GM12864 (cell line): ENCODE measurements at regions not wholly inside any gene's neighbourhood (a gene's known extent, or its start where the extent isn't known, plus 50 kb on each side); places are given as distances from the start of the nearest gene placed in this dataset.

Source experiments
- DNase-seq: peaks from one replicate; pipeline ENCODE4 v3.0.0-alpha.2; 2011; ENCODE audit warnings: low read depth
- H3K4me3 ChIP-seq: 2 replicates; pipeline ENCODE4 v1.5.1; 2011; ENCODE audit warnings: mild to moderate bottlenecking, low read depth, low read length, control low read depth
- TF ChIP-seq, protein P1 (sequence below): IDR thresholded peaks from 2 replicates; pipeline ENCODE4 v1.5.1; 2011; ENCODE audit warnings: low read depth, mild to moderate bottlenecking, moderate library complexity, low read length, control low read depth, inconsistent platforms; ENCODE audit errors: missing control alignments

DNA sequence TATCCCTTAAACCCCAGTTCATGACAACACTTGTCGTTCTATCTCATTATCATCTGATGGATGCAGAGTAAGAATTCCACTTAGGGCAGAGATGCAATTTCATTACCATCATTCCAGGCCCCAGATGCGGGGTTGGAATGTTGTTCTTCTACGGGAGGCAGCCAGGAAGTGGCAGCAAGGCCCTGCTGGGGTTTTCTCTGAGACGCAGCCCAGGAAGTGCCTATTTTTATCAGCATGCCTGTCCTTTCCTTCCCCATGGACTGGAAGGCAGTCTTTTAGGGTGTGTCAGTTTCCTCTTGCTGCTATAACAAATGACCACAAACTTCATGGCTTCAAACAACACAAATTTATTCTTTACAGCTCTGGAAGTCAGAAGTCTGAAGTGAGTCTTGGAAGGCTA lies 246.6 kb upstream of the DYNLRB2 start:
- TF ChIP-seq, protein P1, sequence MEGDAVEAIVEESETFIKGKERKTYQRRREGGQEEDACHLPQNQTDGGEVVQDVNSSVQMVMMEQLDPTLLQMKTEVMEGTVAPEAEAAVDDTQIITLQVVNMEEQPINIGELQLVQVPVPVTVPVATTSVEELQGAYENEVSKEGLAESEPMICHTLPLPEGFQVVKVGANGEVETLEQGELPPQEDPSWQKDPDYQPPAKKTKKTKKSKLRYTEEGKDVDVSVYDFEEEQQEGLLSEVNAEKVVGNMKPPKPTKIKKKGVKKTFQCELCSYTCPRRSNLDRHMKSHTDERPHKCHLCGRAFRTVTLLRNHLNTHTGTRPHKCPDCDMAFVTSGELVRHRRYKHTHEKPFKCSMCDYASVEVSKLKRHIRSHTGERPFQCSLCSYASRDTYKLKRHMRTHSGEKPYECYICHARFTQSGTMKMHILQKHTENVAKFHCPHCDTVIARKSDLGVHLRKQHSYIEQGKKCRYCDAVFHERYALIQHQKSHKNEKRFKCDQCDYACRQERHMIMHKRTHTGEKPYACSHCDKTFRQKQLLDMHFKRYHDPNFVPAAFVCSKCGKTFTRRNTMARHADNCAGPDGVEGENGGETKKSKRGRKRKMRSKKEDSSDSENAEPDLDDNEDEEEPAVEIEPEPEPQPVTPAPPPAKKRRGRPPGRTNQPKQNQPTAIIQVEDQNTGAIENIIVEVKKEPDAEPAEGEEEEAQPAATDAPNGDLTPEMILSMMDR, result no peak
- DNase-seq, result no peak
- H3K4me3 ChIP-seq, result no peak overlapping the region

DNA sequence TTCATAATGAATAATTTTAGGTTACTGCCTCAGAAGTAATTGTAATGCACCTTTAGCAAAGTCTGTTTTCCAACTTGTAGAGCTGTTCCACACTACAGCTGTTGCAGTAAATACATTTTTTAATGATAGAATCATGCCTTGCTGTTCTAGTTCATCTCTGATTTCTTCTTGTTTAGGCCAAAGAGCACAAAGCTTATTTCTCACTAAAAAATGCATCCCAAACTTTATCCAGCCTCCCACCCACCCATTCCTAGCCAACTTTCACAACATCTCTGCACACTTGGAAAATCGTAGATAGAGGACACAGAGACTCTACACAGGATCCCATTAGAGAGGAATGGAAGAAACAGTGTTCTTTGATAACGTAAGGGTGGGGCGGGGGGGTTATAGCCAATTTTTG lies 252.2 kb upstream of the DYNLRB2 start:
- TF ChIP-seq, protein P1, result no peak
- no peak for DNase-seq
- no peak overlapping the region for H3K4me3 ChIP-seq

DNA sequence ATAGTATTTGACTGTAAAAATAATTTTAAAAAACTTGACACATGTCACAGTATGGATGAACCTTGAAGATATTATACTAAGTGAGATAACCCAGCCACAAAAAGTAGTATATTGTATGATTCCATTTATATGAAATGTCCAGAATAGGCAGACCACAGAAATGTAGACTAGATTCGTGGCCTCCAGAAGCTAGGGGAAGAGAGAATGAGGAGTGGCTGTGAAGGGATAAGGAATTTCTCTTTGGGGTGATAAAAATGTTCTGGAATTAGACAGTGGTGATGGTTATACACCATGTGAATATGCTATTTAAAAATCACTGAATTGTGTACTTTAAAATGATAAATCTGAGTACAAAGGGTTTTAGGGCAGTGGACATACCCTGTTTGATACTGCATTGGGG lies 253.1 kb upstream of the DYNLRB2 start:
- no peak overlapping the region for H3K4me3 ChIP-seq
- DNase-seq, result no peak
- TF ChIP-seq, protein P1, result no peak

DNA sequence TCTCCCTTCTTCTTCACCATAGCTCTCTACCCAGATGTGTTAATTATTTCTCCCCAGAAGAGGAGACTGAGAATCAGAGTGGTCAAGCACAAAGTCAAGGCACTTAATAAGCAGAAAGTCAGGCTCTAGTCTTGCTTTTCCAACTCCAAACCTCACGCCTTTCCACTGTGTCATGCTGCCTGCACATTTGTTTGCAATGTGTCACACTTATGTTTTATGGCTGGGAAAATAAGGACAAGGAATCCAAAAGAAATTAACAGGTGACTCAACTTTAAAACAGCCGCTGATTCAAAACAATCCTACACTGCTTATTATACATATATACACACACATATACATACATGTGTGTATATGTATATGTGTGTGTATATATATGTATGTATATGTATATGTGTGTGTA lies 255.7 kb upstream of the DYNLRB2 start:
- DNase-seq, result no peak
- TF ChIP-seq, protein P1, result no peak
- no peak overlapping the region for H3K4me3 ChIP-seq

DNA sequence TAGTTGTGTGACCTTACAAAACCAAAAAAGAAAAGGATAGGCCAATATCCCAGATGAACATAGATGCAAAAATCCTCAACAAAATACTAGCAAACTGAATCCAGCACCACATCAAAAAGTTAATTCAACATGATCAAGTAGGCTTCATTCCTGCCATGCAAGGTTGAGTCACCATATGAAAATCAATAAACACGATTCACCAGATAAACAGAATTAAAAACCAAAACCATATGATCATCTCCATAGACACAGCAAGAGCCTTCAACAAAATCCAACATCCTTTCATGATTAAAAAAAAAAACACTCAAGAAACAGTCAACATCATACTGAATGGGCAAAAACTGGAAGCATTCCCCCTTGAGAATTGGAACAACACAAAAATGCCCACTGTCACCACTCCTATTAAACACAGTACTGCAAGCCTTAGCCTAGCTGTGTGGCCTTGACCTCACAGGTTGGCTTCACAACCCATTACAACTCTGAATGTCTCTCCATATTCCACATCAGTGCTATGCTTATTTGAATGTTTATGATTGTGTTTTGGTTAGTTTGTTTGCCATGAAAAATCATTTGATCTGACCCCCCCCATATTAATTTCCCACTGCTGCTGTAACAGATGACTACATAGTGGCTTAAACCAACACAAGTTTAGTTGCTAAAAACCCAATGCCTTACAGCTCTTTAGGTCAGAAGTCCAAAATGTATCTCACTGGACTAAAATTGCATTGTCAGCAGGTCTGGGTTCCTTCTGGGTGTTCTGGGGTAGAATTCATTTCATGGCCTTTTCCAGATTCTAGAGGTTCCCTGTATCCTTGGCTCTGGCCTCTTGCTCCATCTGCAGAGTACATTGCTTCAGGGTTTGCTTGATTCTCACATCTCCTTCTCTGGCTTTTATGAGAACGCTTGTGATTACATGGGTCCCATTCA lies 257.1 kb upstream of the DYNLRB2 start:
- no peak for DNase-seq
- no peak overlapping the region for H3K4me3 ChIP-seq
- TF ChIP-seq, protein P1, result no peak

DNA sequence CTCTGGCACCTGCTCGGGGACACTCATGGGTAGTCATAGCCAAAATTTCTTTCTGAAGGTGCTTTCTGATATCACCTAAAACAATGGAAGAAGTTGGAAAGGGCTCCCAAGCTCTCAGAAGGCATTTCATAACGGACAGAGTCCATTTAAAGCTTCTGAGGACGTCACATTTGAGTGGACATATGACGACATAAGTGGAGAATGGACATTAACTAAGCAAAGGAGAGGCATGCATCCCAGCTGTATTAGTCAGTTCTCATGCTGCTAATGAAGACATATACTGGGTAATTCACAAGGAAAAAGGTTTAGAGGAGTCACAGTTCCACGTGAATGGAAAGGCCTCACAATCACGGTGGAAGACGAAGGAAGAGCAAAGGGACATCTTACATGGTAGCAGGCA lies 260.2 kb upstream of the DYNLRB2 start:
- no peak overlapping the region for H3K4me3 ChIP-seq
- DNase-seq, result no peak
- TF ChIP-seq, protein P1, result no peak

DNA sequence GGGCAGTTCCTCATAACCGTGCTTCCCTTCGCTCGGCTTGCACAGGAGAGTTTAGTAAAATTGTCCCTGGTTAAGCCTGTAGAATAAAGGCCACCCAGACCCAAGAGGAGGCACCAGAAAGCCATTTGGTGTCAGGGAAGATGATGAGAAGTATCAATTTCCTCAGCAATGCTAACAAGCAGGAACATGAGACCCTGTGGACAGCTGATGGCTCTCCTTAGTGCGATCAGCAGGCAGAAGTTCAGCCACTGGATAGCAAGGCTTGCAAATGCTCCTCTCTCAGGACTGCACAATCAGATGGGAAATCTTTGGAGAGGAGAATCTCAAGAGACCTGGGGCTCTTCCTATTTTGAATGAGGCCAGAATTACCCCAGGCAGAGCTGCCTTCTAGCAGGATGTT lies 261.1 kb upstream of the DYNLRB2 start:
- no peak overlapping the region for H3K4me3 ChIP-seq
- TF ChIP-seq, protein P1, result no peak
- no peak for DNase-seq
